Activated T-helper 17 cell treated with anti-CD3 and anti-CD28 coated beads, Interleukin-2, amount 50 U/mL, for 72 hours (primary cell): ENCODE measurements at regions not wholly inside any gene's neighbourhood (a gene's known extent, or its start where the extent isn't known, plus 50 kb on each side); places are given as distances from the start of the nearest gene placed in this dataset.

Experiments used
- ATAC-seq: fragments of 150-1000 bp; cut with Tn5 transposase; replicated peaks from 2 replicates; pipeline ENCODE4 v1.10.0; 2021; ENCODE audit warnings: mild to moderate bottlenecking, moderate library complexity
- H3K27ac Mint-ChIP-seq: one replicate; pipeline ENCODE4 v1.8.0; 2022; ENCODE audit warnings: mixed read lengths
- H3K27me3 Mint-ChIP-seq: one replicate; pipeline ENCODE4 v1.8.0; 2022; ENCODE audit warnings: mixed read lengths
- H3K36me3 Mint-ChIP-seq: one replicate; pipeline ENCODE4 v1.8.0; 2022; ENCODE audit warnings: low read depth, mild to moderate bottlenecking, mixed read lengths
- H3K4me1 Mint-ChIP-seq: one replicate; pipeline ENCODE4 v1.8.0; 2022; ENCODE audit warnings: mixed read lengths
- H3K4me3 Mint-ChIP-seq: one replicate; pipeline ENCODE4 v1.8.0; 2022; ENCODE audit warnings: mild to moderate bottlenecking, mixed read lengths
- H3K9me3 Mint-ChIP-seq: one replicate; pipeline ENCODE4 v1.8.0; 2022; ENCODE audit warnings: mixed read lengths

- peaks cover 3% of the 10 kb centered on the region for H3K27me3 Mint-ChIP-seq
These were observed 57.4 kb upstream of the TMPRSS15 start for GRCh38 chr21:18460979-18461378.

DNA sequence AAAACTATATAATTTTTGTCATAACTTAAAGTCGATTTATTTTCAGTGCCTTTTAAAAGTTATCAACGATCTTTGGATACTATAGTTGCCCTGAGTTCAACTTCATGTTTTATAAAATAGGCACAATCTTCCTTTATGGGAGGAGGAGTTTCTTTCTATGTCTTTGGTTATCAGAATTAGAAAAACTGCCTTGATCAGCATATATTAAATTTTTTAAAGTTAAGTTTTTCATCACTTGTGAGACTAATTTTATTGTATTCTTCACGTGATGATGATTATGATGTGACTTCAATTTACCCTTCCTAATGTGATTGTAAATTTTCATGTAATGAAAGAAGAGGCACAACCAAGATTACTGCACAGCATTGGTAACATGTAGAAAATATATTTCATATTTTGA, 58.2 kb upstream of the TMPRSS15 start:
- Mint-ChIP-seq H3K27me3 (peaks cover 3% of the 10 kb centered on the region), H3K4me1 (no peaks in the 10 kb centered on the region), H3K4me3 (no peak overlapping the region), H3K36me3 (no peaks in the 10 kb centered on the region), H3K9me3 (peaks cover 3% of the 10 kb centered on the region), H3K27ac (no peak overlapping the region)
- ATAC-seq: no peak

More at GRCh38 chr21:18460979-18461378, 57.4 kb upstream of the TMPRSS15 start:
- no peak overlapping the region for H3K4me3 Mint-ChIP-seq
- H3K9me3 Mint-ChIP-seq: peaks cover 3% of the 10 kb centered on the region
- H3K27ac Mint-ChIP-seq: no peak overlapping the region
- ATAC-seq: no peak
- no peaks in the 10 kb centered on the region for H3K36me3 Mint-ChIP-seq
- H3K4me1 Mint-ChIP-seq: no peaks in the 10 kb centered on the region

DNA sequence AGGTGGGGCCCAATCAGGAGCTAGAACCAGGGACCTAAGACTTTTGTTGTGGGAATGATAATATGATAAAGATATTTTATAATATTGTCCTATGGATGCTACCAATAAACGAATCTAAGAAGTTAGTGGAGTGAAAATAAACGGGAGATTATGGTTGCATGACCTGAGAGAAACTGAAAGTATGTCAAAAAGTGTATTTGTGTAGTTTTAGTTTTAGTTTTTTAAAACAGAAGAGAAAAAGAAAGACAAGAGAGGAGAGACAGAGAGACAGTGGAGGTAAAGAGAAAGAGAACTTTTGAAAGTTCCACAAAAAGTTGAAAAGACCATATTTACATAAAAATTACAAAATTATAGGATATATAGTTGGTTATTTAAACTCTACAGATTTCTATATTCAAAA, 64.1 kb upstream of the TMPRSS15 start:
- Mint-ChIP-seq H3K36me3 (no peaks in the 10 kb centered on the region), H3K27me3 (no peaks in the 10 kb centered on the region), H3K27ac (no peak overlapping the region), H3K4me1 (no peaks in the 10 kb centered on the region), H3K4me3 (no peak overlapping the region), H3K9me3 (peaks cover 6% of the 10 kb centered on the region)
- ATAC-seq: no peak

- peaks cover 3% of the 10 kb centered on the region for H3K9me3 Mint-ChIP-seq
- no peak overlapping the region for H3K4me3 Mint-ChIP-seq
- no peaks in the 10 kb centered on the region for H3K4me1 Mint-ChIP-seq
- H3K27me3 Mint-ChIP-seq: no peaks in the 10 kb centered on the region
- no peak overlapping the region for H3K27ac Mint-ChIP-seq
- no peak for ATAC-seq
- H3K36me3 Mint-ChIP-seq: no peaks in the 10 kb centered on the region
These were observed 65.2 kb upstream of the TMPRSS15 start for GRCh38 chr21:18468790-18469189.

- H3K4me3 Mint-ChIP-seq: no peak overlapping the region
- H3K4me1 Mint-ChIP-seq: no peaks in the 10 kb centered on the region
- H3K27ac Mint-ChIP-seq: no peak overlapping the region
- no peaks in the 10 kb centered on the region for H3K36me3 Mint-ChIP-seq
- H3K27me3 Mint-ChIP-seq: no peaks in the 10 kb centered on the region
- no peak for ATAC-seq
- H3K9me3 Mint-ChIP-seq: no peaks in the 10 kb centered on the region
These were observed 73.1 kb upstream of the TMPRSS15 start for GRCh38 chr21:18476639-18477038.

DNA sequence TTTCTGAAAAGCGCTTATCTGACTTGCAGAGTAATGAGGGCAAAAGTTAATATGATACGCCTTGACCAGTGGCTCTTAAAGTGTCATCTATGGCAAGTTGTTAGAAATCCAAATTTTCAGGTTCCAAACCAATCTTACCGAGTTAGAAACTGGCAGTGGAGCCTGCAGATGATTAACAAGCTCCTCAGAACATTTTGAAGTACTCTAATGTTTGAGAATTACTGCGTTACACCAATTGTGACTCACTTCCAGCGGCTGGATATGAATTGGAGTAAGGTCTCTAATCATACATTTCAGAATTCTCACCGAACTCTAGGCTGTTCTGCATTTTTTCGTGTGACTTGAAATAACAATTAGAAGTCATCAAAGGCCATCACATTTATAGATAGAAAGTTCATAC, 73.5 kb upstream of the TMPRSS15 start:
- Mint-ChIP-seq H3K4me3 (no peak overlapping the region), H3K4me1 (no peaks in the 10 kb centered on the region), H3K9me3 (no peaks in the 10 kb centered on the region), H3K27ac (no peak overlapping the region), H3K27me3 (no peaks in the 10 kb centered on the region), H3K36me3 (no peaks in the 10 kb centered on the region)
- no peak for ATAC-seq

GRCh38 chr21:18478513-18478912, 74.9 kb upstream of the TMPRSS15 start:
- no peaks in the 10 kb centered on the region for H3K27me3 Mint-ChIP-seq
- H3K4me1 Mint-ChIP-seq: no peaks in the 10 kb centered on the region
- no peaks in the 10 kb centered on the region for H3K9me3 Mint-ChIP-seq
- H3K4me3 Mint-ChIP-seq: no peak overlapping the region
- no peaks in the 10 kb centered on the region for H3K36me3 Mint-ChIP-seq
- no peak for ATAC-seq
- H3K27ac Mint-ChIP-seq: no peak overlapping the region

DNA sequence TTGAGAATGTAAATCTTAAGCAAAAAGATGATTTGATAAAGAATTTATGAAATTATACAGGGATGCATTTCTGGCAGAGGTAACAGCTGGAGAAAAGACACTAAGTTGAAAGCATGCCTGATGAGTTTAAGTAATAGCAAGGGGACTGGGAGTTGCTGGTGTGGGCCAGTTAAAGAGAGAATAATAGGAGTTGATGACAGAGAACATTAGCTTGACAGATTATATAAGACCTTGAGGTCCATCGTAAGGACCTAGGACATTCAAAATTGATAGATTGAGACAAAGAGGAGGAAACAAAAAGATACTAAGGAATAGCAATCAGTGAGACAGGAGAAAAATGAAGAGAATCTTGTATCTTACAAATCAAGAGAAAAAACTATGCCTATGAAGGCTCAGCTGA, 84.7 kb upstream of the TMPRSS15 start:
- Mint-ChIP-seq H3K4me1 (no peaks in the 10 kb centered on the region), H3K36me3 (no peaks in the 10 kb centered on the region), H3K27ac (no peak overlapping the region), H3K9me3 (no peaks in the 10 kb centered on the region), H3K27me3 (no peaks in the 10 kb centered on the region), H3K4me3 (no peak overlapping the region)
- ATAC-seq: no peak

DNA sequence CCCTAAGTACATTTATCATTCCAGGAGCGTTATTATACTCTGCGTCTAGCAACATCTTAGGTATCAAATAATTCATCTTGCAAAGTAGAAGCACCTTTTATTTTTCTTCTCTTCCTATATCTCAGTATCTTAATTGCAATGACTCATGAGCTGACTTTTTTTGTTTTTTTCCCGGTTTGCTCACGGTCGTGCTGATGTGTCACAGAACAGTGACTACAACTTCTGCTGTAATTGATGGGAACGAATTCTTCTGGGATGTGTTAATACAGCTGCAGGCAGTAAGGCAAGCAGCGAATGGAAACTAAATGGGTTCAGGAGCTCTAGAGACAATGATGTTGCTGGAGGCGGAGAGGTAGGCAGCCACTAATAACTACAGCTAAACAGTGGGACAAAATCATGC, 89.8 kb upstream of the TMPRSS15 start:
- no peaks in the 10 kb centered on the region for H3K27me3 Mint-ChIP-seq
- no peaks in the 10 kb centered on the region for H3K4me1 Mint-ChIP-seq
- ATAC-seq: no peak
- H3K4me3 Mint-ChIP-seq: no peak overlapping the region
- H3K9me3 Mint-ChIP-seq: no peaks in the 10 kb centered on the region
- no peaks in the 10 kb centered on the region for H3K36me3 Mint-ChIP-seq
- no peak overlapping the region for H3K27ac Mint-ChIP-seq

DNA sequence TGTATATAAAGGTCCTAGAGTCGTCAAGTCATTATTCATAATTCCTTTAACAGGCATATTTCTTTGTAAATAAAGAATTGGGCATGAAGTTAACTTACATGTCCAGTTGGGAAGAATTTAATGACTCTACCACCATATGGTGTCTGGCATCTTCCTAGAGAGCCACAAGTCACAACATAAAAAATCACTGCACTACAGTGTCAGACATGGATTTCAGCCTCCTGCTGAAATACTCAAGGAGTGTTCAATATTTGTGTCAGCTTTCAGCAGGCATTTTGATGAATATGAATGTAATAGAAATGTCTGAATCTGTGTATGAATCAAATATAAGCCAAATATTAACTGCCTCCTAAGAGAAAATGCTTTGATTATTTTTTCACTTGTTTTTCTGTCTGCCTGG, 91.9 kb upstream of the TMPRSS15 start:
- no peaks in the 10 kb centered on the region for H3K36me3 Mint-ChIP-seq
- H3K9me3 Mint-ChIP-seq: no peaks in the 10 kb centered on the region
- no peak overlapping the region for H3K27ac Mint-ChIP-seq
- no peaks in the 10 kb centered on the region for H3K4me1 Mint-ChIP-seq
- H3K4me3 Mint-ChIP-seq: no peak overlapping the region
- no peak for ATAC-seq
- no peaks in the 10 kb centered on the region for H3K27me3 Mint-ChIP-seq

DNA sequence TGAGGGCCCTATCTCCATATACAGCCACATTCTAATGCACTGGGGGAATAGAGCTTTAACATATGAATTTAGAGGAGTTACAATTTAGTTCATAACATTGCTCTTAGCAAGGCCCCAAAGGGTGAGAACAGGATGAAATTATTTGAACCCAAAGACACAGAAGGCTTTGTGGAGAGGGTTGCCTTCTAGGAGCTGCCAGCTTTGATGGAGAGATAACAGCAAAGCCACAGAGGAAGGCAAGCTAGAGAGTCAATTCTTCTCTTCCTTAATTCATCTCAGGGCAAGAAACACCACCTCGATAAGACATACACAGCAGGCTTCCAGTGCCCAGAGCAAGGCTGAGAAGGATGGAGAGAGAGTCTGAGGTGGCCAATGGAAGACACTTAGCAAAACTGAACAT, 94.8 kb upstream of the TMPRSS15 start:
- no peak for ATAC-seq
- no peaks in the 10 kb centered on the region for H3K27me3 Mint-ChIP-seq
- no peaks in the 10 kb centered on the region for H3K4me1 Mint-ChIP-seq
- no peaks in the 10 kb centered on the region for H3K9me3 Mint-ChIP-seq
- no peak overlapping the region for H3K4me3 Mint-ChIP-seq
- H3K27ac Mint-ChIP-seq: no peak overlapping the region
- no peaks in the 10 kb centered on the region for H3K36me3 Mint-ChIP-seq

GRCh38 chr21:18499761-18500376, 96.3 kb upstream of the TMPRSS15 start:
- no peaks in the 10 kb centered on the region for H3K4me1 Mint-ChIP-seq
- no peak overlapping the region for H3K4me3 Mint-ChIP-seq
- H3K9me3 Mint-ChIP-seq: no peaks in the 10 kb centered on the region
- ATAC-seq: no peak
- no peaks in the 10 kb centered on the region for H3K27me3 Mint-ChIP-seq
- no peak overlapping the region for H3K27ac Mint-ChIP-seq
- H3K36me3 Mint-ChIP-seq: no peaks in the 10 kb centered on the region

- Mint-ChIP-seq H3K4me1 (no peaks in the 10 kb centered on the region), H3K27ac (no peak overlapping the region), H3K36me3 (no peaks in the 10 kb centered on the region), H3K27me3 (no peaks in the 10 kb centered on the region), H3K9me3 (no peaks in the 10 kb centered on the region), H3K4me3 (no peak overlapping the region)
- ATAC-seq: no peak
These were observed 114.5 kb upstream of the TMPRSS15 start for GRCh38 chr21:18518054-18518481.

- no peak for ATAC-seq
- no peaks in the 10 kb centered on the region for H3K27me3 Mint-ChIP-seq
- H3K9me3 Mint-ChIP-seq: no peaks in the 10 kb centered on the region
- no peaks in the 10 kb centered on the region for H3K4me1 Mint-ChIP-seq
- H3K4me3 Mint-ChIP-seq: no peak overlapping the region
- no peak overlapping the region for H3K27ac Mint-ChIP-seq
- no peaks in the 10 kb centered on the region for H3K36me3 Mint-ChIP-seq
These were observed 117.6 kb upstream of the TMPRSS15 start for GRCh38 chr21:18521204-18521603.

DNA sequence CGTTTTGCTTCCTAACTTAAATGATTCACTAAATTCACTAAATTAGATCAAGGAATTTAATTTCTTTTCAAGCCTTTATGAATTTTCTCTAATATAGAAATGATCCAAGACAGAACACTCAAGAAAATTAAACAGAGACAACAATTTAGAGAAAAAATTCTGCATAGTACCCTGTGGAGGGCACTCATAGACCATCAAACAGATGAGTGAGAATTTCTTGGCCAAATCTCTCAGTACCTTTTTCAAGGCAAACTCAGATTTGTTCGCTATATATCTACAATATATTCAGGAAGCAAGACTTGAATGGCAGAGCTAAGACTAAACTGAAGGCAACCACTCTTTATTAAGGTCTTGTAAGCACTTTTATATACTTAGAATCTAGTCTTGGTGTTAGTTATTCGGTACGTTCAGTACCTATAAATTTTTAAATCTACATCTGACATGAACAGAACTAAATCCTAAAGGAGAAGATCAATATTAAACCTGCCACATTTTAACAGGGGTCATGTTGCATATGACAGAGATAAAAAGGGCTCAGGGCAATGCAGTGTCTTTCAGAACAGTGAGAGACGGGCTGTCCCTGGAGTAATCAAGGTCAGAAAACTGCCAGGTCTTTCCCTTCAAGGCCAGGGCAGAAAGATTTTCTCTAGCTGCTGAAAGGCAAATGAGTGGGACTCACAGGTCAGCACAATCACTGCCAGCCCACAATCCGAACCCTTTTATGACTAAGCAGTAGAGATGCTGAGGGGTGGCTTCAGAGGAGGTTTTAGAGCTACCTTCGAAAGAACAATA, 118.8 kb upstream of the TMPRSS15 start:
- ATAC-seq: no peak
- no peaks in the 10 kb centered on the region for H3K9me3 Mint-ChIP-seq
- H3K4me1 Mint-ChIP-seq: no peaks in the 10 kb centered on the region
- no peaks in the 10 kb centered on the region for H3K36me3 Mint-ChIP-seq
- no peaks in the 10 kb centered on the region for H3K27me3 Mint-ChIP-seq
- H3K27ac Mint-ChIP-seq: no peak overlapping the region
- no peak overlapping the region for H3K4me3 Mint-ChIP-seq
